Activated T-cell treated with anti-CD3 and anti-CD28 coated beads, Interleukin-2, amount 50 U/mL, for 24 hours (primary cell): ENCODE measurements at regions not wholly inside any gene's neighbourhood (a gene's known extent, or its start where the extent isn't known, plus 50 kb on each side); places are given as distances from the start of the nearest gene placed in this dataset.

ENCODE experiments used
- DNase-seq: peaks from one replicate; pipeline ENCODE4 v3.0.0-alpha.2; 2020
- H3K27ac Mint-ChIP-seq: 2 replicates; pipeline ENCODE4 v1.8.0; 2020; ENCODE audit warnings: mild to moderate bottlenecking, mixed read lengths
- H3K27me3 Mint-ChIP-seq: 2 replicates; pipeline ENCODE4 v1.8.0; 2020; ENCODE audit warnings: mixed read lengths
- H3K36me3 Mint-ChIP-seq: 2 replicates; pipeline ENCODE4 v1.8.0; 2020; ENCODE audit warnings: low read depth, mixed read lengths
- H3K4me1 Mint-ChIP-seq: 2 replicates; pipeline ENCODE4 v1.8.0; 2020; ENCODE audit warnings: low read depth, mixed read lengths
- H3K4me3 Mint-ChIP-seq: 2 replicates; pipeline ENCODE4 v1.8.0; 2020; ENCODE audit warnings: mild to moderate bottlenecking, moderate library complexity, mixed read lengths
- H3K9me3 Mint-ChIP-seq: 2 replicates; pipeline ENCODE4 v1.8.0; 2020; ENCODE audit warnings: mixed read lengths

- no peak for DNase-seq
- Mint-ChIP-seq H3K9me3 (peaks cover 6% of the 10 kb centered on the region), H3K27me3 (no peaks in the 10 kb centered on the region), H3K36me3 (no peaks in the 10 kb centered on the region), H3K4me1 (no peaks in the 10 kb centered on the region), H3K27ac (no peak overlapping the region), H3K4me3 (no peak overlapping the region)
Measured at GRCh38 chr6:91802431-91802830, 1215.6 kb upstream of the MAP3K7 start.

- Mint-ChIP-seq H3K27ac (no peak overlapping the region), H3K4me3 (no peak overlapping the region), H3K9me3 (no peaks in the 10 kb centered on the region), H3K4me1 (no peaks in the 10 kb centered on the region), H3K36me3 (no peaks in the 10 kb centered on the region), H3K27me3 (no peaks in the 10 kb centered on the region)
- DNase-seq = no peak
Measured at GRCh38 chr6:91796603-91797002, 1209.7 kb upstream of the MAP3K7 start.

- no peak for DNase-seq
- Mint-ChIP-seq H3K36me3 (no peaks in the 10 kb centered on the region), H3K27me3 (no peaks in the 10 kb centered on the region), H3K4me3 (no peak overlapping the region), H3K4me1 (no peaks in the 10 kb centered on the region), H3K27ac (no peak overlapping the region), H3K9me3 (peaks cover 7% of the 10 kb centered on the region)
Measured at GRCh38 chr6:91788501-91788900, 1201.6 kb upstream of the MAP3K7 start.

GRCh38 chr6:91786474-91787184 is 1199.8 kb upstream of the MAP3K7 start:
- Mint-ChIP-seq H3K36me3 (no peaks in the 10 kb centered on the region), H3K9me3 (peaks cover 7% of the 10 kb centered on the region), H3K27ac (no peak overlapping the region), H3K27me3 (no peaks in the 10 kb centered on the region), H3K4me1 (no peaks in the 10 kb centered on the region), H3K4me3 (no peak overlapping the region)
- DNase-seq = no peak

GRCh38 chr6:91782802-91783201 is 1195.9 kb upstream of the MAP3K7 start:
- no peaks in the 10 kb centered on the region for H3K36me3 Mint-ChIP-seq
- DNase-seq = no peak
- H3K27me3 Mint-ChIP-seq = no peaks in the 10 kb centered on the region
- no peak overlapping the region for H3K27ac Mint-ChIP-seq
- H3K9me3 Mint-ChIP-seq = peaks cover 10% of the 10 kb centered on the region
- H3K4me3 Mint-ChIP-seq = no peak overlapping the region
- H3K4me1 Mint-ChIP-seq = no peaks in the 10 kb centered on the region

GRCh38 chr6:91781946-91782345 is 1195.1 kb upstream of the MAP3K7 start:
- H3K36me3 Mint-ChIP-seq = no peaks in the 10 kb centered on the region
- H3K27me3 Mint-ChIP-seq = no peaks in the 10 kb centered on the region

GRCh38 chr6:91780270-91780669 is 1193.4 kb upstream of the MAP3K7 start:
- H3K9me3 Mint-ChIP-seq = peaks cover 15% of the 10 kb centered on the region
- H3K27me3 Mint-ChIP-seq = no peaks in the 10 kb centered on the region
- H3K27ac Mint-ChIP-seq = no peak overlapping the region
- no peaks in the 10 kb centered on the region for H3K36me3 Mint-ChIP-seq
- H3K4me1 Mint-ChIP-seq = no peaks in the 10 kb centered on the region
- H3K4me3 Mint-ChIP-seq = no peak overlapping the region
- no peak for DNase-seq

More at GRCh38 chr6:91781946-91782345, 1195.1 kb upstream of the MAP3K7 start:
- H3K4me1 Mint-ChIP-seq = no peaks in the 10 kb centered on the region
- no peak overlapping the region for H3K27ac Mint-ChIP-seq
- no peak overlapping the region for H3K4me3 Mint-ChIP-seq
- H3K9me3 Mint-ChIP-seq = peaks cover 10% of the 10 kb centered on the region
- DNase-seq = no peak

- H3K4me1 Mint-ChIP-seq = no peaks in the 10 kb centered on the region
- H3K27ac Mint-ChIP-seq = no peak overlapping the region
- H3K9me3 Mint-ChIP-seq = peaks cover 4% of the 10 kb centered on the region
- H3K4me3 Mint-ChIP-seq = no peak overlapping the region
- no peak for DNase-seq
- no peaks in the 10 kb centered on the region for H3K36me3 Mint-ChIP-seq
- H3K27me3 Mint-ChIP-seq = no peaks in the 10 kb centered on the region
Measured at GRCh38 chr6:91761621-91762020, 1174.7 kb upstream of the MAP3K7 start.

- Mint-ChIP-seq H3K27me3 (no peaks in the 10 kb centered on the region), H3K27ac (no peak overlapping the region), H3K4me3 (no peak overlapping the region), H3K4me1 (no peaks in the 10 kb centered on the region), H3K9me3 (peaks cover 5% of the 10 kb centered on the region), H3K36me3 (no peaks in the 10 kb centered on the region)
- no peak for DNase-seq
Measured at GRCh38 chr6:91754691-91755090, 1167.8 kb upstream of the MAP3K7 start.

GRCh38 chr6:91751526-91751925 is 1164.7 kb upstream of the MAP3K7 start:
- H3K9me3 Mint-ChIP-seq = peaks cover 3% of the 10 kb centered on the region
- no peak for DNase-seq
- H3K27me3 Mint-ChIP-seq = no peaks in the 10 kb centered on the region
- no peaks in the 10 kb centered on the region for H3K36me3 Mint-ChIP-seq
- no peaks in the 10 kb centered on the region for H3K4me1 Mint-ChIP-seq
- no peak overlapping the region for H3K4me3 Mint-ChIP-seq
- H3K27ac Mint-ChIP-seq = no peak overlapping the region

GRCh38 chr6:91744566-91744965 is 1157.7 kb upstream of the MAP3K7 start:
- Mint-ChIP-seq H3K27me3 (no peaks in the 10 kb centered on the region), H3K9me3 (no peaks in the 10 kb centered on the region), H3K36me3 (no peaks in the 10 kb centered on the region), H3K4me3 (no peak overlapping the region), H3K4me1 (no peaks in the 10 kb centered on the region), H3K27ac (no peak overlapping the region)
- DNase-seq = no peak

- Mint-ChIP-seq H3K4me1 (no peaks in the 10 kb centered on the region), H3K27ac (no peak overlapping the region), H3K4me3 (no peak overlapping the region), H3K36me3 (no peaks in the 10 kb centered on the region), H3K27me3 (no peaks in the 10 kb centered on the region), H3K9me3 (no peaks in the 10 kb centered on the region)
- DNase-seq = no peak
Measured at GRCh38 chr6:91743756-91744155, 1156.9 kb upstream of the MAP3K7 start.

GRCh38 chr6:91731939-91732338 is 1145.1 kb upstream of the MAP3K7 start:
- H3K4me1 Mint-ChIP-seq = no peaks in the 10 kb centered on the region
- H3K27me3 Mint-ChIP-seq = no peaks in the 10 kb centered on the region
- no peaks in the 10 kb centered on the region for H3K36me3 Mint-ChIP-seq
- H3K4me3 Mint-ChIP-seq = no peak overlapping the region
- no peak for DNase-seq
- H3K27ac Mint-ChIP-seq = no peak overlapping the region
- peaks cover 2% of the 10 kb centered on the region for H3K9me3 Mint-ChIP-seq

GRCh38 chr6:91730710-91731109 is 1143.8 kb upstream of the MAP3K7 start:
- H3K9me3 Mint-ChIP-seq = peaks cover 4% of the 10 kb centered on the region
- no peaks in the 10 kb centered on the region for H3K4me1 Mint-ChIP-seq
- no peak overlapping the region for H3K27ac Mint-ChIP-seq
- H3K27me3 Mint-ChIP-seq = no peaks in the 10 kb centered on the region
- DNase-seq = no peak
- H3K36me3 Mint-ChIP-seq = no peaks in the 10 kb centered on the region
- H3K4me3 Mint-ChIP-seq = no peak overlapping the region

GRCh38 chr6:91720324-91720723 is 1133.5 kb upstream of the MAP3K7 start:
- Mint-ChIP-seq H3K9me3 (no peaks in the 10 kb centered on the region), H3K36me3 (no peaks in the 10 kb centered on the region), H3K27ac (no peak overlapping the region), H3K27me3 (no peaks in the 10 kb centered on the region), H3K4me1 (no peaks in the 10 kb centered on the region), H3K4me3 (no peak overlapping the region)
- no peak for DNase-seq

GRCh38 chr6:91719414-91719813 is 1132.5 kb upstream of the MAP3K7 start:
- Mint-ChIP-seq H3K27ac (no peak overlapping the region), H3K36me3 (no peaks in the 10 kb centered on the region), H3K27me3 (no peaks in the 10 kb centered on the region), H3K9me3 (no peaks in the 10 kb centered on the region), H3K4me1 (no peaks in the 10 kb centered on the region), H3K4me3 (no peak overlapping the region)
- no peak for DNase-seq
